ACC112 (cell line): ENCODE measurements at regions not wholly inside any gene's neighbourhood (a gene's known extent, or its start where the extent isn't known, plus 50 kb on each side); places are given as distances from the start of the nearest gene placed in this dataset.
A peak's percentile ranks its signal among the peaks of the same experiment; 100 is the strongest.

Experiments
- H2AFZ ChIP-seq: fragments of 200-600 bp; sonication (generic); one replicate; pipeline ENCODE4 v1.6.0; 2017; ENCODE audit warnings: antibody characterized with exemption, low read length; ENCODE audit not compliant: unreplicated experiment
- H3K27ac ChIP-seq: fragments of 200-600 bp; sonication (generic); 2 replicates; pipeline ENCODE4 v1.5.1; 2014; ENCODE audit warnings: low read depth, mild to moderate bottlenecking, antibody characterized with exemption, low read length, moderate library complexity
- H3K27me3 ChIP-seq: fragments of 200-600 bp; sonication (generic); 2 replicates; pipeline ENCODE4 v1.6.1; 2014; ENCODE audit warnings: mild to moderate bottlenecking, antibody characterized with exemption, low read length, moderate library complexity, mixed read lengths; ENCODE audit not compliant: insufficient read depth
- H3K36me3 ChIP-seq: fragments of 200-600 bp; sonication (generic); 2 replicates; pipeline ENCODE4 v1.6.1; 2016; ENCODE audit warnings: mild to moderate bottlenecking, antibody characterized with exemption, low read length, moderate library complexity, mixed read lengths; ENCODE audit not compliant: insufficient read depth
- H3K4me1 ChIP-seq: fragments of 200-600 bp; sonication (generic); one replicate; pipeline ENCODE4 v1.6.1; 2016; ENCODE audit warnings: low read length, mixed read lengths; ENCODE audit not compliant: insufficient read depth, unreplicated experiment, control insufficient read depth
- H3K4me3 ChIP-seq: fragments of 200-600 bp; sonication (generic); 2 replicates; pipeline ENCODE4 v1.5.1; 2014; ENCODE audit warnings: mild to moderate bottlenecking, low read depth, low read length
- H3K79me2 ChIP-seq: fragments of 200-600 bp; sonication (generic); one replicate; pipeline ENCODE4 v1.6.0; 2016; ENCODE audit warnings: low read length; ENCODE audit not compliant: control insufficient read depth, unreplicated experiment, insufficient read depth

DNA sequence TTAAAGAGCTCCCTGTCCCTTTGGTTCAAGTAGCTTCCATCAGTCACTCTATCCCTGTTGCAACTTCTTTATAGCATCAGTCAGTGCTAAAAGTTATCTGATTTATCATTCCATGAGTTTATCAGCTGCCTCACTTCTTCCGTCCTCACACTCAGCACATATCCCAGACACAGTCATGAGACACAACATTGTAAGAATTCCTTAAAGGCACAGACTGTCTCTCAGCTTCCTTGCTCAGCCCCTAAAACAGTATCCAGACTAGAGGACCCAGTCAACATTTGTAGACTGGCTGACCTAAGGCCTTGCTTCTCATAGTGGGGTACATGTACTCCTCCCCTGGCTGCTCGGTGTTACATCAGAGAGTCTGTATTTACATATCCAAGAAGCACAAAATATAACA is 164.9 kb upstream of the ADGRL2 start:
- Histone ChIP-seq H3K27ac (no peak overlapping the region), H3K36me3 (no peaks in the 10 kb centered on the region; the same call in 1 of the 2 replicates), H2AFZ (no peak overlapping the region), H3K4me1 (no peaks in the 10 kb centered on the region), H3K4me3 (no peak overlapping the region), H3K27me3 (no peaks in the 10 kb centered on the region), H3K79me2 (no peaks in the 10 kb centered on the region)

DNA sequence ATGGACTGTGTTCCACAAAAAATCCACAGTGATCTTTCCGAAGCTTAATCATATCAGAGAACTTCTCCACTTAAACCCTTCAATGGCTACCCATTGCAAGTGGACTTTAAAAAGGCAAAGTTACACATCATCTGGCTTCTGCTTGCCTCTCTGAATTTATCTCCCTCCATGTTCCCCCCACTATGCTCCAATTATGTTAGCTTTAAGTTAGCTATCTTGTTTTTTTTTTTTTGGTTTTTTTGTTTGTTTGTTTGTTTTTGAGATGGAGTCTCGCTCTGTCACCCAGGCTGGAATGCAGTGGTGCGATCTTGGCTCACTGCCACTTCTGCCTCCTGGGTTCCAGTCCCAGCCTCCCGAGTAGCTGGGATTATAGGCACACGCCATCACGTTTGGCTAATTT is 166.4 kb upstream of the ADGRL2 start:
- Histone ChIP-seq H3K27ac (no peak overlapping the region), H3K79me2 (no peaks in the 10 kb centered on the region), H2AFZ (no peak overlapping the region), H3K4me1 (no peaks in the 10 kb centered on the region), H3K27me3 (no peaks in the 10 kb centered on the region), H3K36me3 (no peaks in the 10 kb centered on the region), H3K4me3 (no peak overlapping the region)

DNA sequence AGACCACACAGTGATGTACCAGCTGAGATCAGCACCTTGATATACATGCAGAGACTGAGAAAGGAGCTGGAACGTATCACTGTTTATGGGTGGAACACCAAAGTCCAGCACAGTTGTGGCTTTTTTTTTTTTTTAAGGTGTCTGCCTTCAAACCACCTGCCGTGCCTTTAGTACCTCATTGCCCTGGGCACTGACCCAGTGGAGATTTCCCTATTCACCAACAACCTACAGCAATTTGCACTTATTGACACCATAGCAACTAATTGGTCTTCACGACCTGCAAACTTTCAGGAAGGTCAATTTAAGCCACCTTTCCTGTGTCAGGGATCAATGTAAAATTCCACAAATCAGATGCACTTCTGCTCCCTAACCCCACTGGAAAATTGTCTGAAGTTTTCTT is 181.6 kb upstream of the ADGRL2 start:
- H3K79me2 ChIP-seq, result no peaks in the 10 kb centered on the region
- H3K4me3 ChIP-seq, result no peak overlapping the region
- H3K27ac ChIP-seq, result no peak overlapping the region
- H3K36me3 ChIP-seq, result no peaks in the 10 kb centered on the region
- H3K4me1 ChIP-seq, result no peaks in the 10 kb centered on the region
- no peaks in the 10 kb centered on the region for H3K27me3 ChIP-seq
- H2AFZ ChIP-seq, result no peak overlapping the region

DNA sequence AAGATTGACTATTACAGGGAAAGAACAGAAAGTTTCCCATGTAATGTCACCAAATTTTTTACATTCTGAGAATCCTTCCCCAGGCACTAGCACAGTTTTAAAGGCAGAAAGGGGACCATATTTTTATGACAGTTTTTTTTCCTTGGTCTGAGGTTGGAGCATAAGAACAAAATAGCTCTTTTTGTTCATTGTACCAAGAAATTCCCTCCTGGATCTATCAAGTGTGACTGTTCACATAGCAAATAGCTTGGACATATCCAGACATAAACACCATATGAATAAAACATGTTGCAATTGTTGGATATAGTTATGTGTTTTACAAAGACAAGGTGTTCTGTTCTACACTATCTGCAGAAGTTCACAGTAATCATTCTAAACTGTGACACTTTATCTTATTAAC is 182.4 kb upstream of the ADGRL2 start:
- H3K4me1 ChIP-seq, result no peaks in the 10 kb centered on the region
- H3K27me3 ChIP-seq, result no peaks in the 10 kb centered on the region
- H3K4me3 ChIP-seq, result no peak overlapping the region
- no peak overlapping the region for H3K27ac ChIP-seq
- H2AFZ ChIP-seq, result no peak overlapping the region
- no peaks in the 10 kb centered on the region for H3K36me3 ChIP-seq
- H3K79me2 ChIP-seq, result no peaks in the 10 kb centered on the region

DNA sequence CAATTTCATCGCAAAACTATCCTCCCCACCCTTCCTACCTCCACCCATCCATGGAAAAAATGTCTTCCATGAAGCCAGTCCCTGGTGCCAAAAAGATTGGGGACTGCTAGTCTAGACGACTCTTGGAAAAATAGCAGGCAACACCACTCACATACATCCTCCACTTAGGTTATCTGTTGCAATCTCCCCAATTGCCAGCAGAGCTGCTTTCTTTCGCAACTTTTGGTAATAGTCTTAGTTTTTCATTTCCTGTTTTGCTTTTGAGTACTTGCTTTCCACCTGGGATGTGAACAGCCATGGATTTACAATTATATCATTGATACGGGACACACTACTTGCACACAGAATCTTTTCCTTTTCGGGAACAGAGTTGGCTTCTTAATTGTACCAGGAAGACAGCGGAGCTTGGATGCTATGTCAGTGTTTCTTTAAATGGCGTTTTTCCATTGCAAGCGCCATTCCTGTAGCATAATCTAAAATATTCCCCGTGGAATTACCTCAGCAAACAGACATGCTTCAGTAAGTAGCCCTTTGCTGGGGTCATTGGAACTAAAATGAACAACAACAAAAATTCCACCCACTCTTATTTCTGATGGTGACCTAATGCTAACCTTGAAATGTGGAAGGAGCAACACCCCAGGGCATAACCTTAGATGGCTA is 183.3 kb upstream of the ADGRL2 start:
- no peaks in the 10 kb centered on the region for H3K79me2 ChIP-seq
- no peak overlapping the region for H3K4me3 ChIP-seq
- H3K27me3 ChIP-seq, result no peaks in the 10 kb centered on the region
- no peak overlapping the region for H3K27ac ChIP-seq
- no peaks in the 10 kb centered on the region for H3K36me3 ChIP-seq
- no peaks in the 10 kb centered on the region for H3K4me1 ChIP-seq
- H2AFZ ChIP-seq, result peak overlapping the region; percentile 11

DNA sequence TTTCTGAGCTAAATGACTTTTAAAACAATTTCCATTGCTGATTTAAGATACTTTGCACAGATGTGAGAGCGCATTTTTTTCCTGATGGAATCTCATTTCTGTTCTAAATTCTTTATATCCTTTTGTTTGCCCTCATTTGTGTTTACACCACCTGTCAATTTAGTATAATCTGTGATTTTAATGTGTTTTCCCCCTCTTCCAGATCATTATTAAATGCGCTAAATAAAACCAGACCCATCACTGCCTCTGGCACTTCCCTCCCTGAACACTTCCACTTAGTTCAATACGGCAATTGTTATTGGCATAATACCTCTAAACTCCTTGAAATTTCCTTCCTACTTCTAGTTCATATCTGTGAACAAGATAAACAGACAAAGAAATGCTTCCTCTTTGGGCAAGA is 186.9 kb upstream of the ADGRL2 start:
- Histone ChIP-seq H3K36me3 (no peaks in the 10 kb centered on the region), H2AFZ (no peak overlapping the region), H3K79me2 (no peaks in the 10 kb centered on the region), H3K27ac (no peak overlapping the region), H3K27me3 (no peaks in the 10 kb centered on the region), H3K4me1 (no peaks in the 10 kb centered on the region), H3K4me3 (no peak overlapping the region)

DNA sequence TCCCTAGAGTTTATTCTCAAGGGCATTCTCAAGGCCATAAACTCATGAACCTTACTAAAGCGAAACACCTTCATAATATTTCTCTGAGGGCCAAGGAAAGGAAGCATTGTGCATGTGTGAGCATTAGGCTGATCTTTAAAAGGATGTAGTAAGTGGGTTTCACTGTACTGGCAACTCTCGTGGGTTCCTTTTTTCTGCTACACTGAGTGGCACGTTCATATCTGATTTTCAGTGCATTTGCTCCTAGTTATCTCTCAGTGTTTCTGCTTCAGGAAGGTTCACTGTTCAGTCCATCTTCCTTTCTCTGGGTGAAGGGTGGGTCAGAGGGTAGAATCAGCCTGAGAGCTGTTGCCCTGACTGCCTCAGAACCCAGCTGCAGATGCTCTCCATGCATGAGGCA is 192.8 kb upstream of the ADGRL2 start:
- Histone ChIP-seq H2AFZ (no peak overlapping the region), H3K79me2 (no peaks in the 10 kb centered on the region), H3K4me3 (no peak overlapping the region), H3K4me1 (no peaks in the 10 kb centered on the region), H3K27me3 (no peaks in the 10 kb centered on the region), H3K27ac (no peak overlapping the region), H3K36me3 (no peaks in the 10 kb centered on the region)

DNA sequence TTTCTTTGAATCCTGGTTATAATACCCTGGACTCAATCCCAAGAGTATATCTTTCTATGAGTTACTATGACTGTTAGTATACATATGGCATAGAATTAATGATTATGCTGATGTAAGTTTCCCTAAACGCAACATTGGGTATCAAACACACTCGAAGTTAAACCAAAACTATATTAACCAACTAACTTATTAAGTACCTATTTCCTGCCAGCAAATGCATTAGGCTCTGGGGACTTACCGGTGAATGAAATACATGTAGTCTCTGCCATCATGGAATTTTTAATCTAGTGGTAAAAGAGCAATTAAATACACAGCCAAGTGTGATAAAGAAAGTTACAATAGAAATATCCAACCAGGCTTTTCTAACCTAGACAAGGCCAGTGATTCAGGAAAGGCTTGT is 193.6 kb upstream of the ADGRL2 start:
- H2AFZ ChIP-seq, result no peak overlapping the region
- H3K27ac ChIP-seq, result no peak overlapping the region
- H3K79me2 ChIP-seq, result no peaks in the 10 kb centered on the region
- H3K36me3 ChIP-seq, result no peaks in the 10 kb centered on the region
- no peaks in the 10 kb centered on the region for H3K27me3 ChIP-seq
- H3K4me1 ChIP-seq, result no peaks in the 10 kb centered on the region
- H3K4me3 ChIP-seq, result no peak overlapping the region

DNA sequence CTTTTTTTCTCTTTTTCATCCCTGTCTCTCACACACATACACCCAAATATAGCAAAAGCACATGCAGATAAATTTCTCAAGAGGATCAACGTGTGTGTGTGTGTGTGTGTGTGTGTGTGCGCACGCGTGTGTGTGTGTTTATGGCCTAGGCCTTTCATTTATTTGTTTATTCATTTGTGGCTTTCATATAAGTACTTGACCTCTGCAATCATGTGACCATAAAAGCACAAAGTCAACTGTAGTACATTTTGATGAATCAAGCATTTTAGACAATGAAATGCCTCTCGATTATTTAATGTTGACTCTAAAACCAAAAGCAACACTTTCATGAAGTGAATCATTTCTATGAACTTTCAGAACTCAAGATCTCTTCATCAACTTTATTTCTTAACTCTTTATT is 194.1 kb upstream of the ADGRL2 start:
- Histone ChIP-seq H3K36me3 (no peaks in the 10 kb centered on the region), H3K4me3 (no peak overlapping the region), H3K4me1 (no peaks in the 10 kb centered on the region), H3K27me3 (no peaks in the 10 kb centered on the region), H3K79me2 (no peaks in the 10 kb centered on the region), H3K27ac (no peak overlapping the region), H2AFZ (no peak overlapping the region)

DNA sequence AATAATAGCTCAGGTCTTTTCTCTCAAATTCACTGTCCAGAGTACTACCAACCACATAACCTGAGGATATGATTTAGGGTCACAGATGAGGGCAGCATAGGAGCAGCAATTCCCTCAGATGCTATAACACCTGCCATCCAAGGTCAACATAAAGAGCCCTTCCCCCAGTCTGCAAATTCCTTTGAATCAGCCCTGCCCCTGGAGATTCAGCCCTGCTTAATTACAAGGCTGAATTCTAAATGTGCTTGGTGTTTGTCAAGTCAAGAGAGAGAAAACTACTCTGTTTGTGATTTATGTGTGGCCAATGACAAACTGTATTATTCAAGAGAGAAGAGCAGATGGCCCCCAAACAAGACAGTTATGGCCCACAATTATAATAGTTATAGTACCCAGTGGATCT is 195.7 kb upstream of the ADGRL2 start:
- Histone ChIP-seq H3K36me3 (no peaks in the 10 kb centered on the region), H3K4me3 (no peak overlapping the region), H3K27me3 (no peaks in the 10 kb centered on the region), H2AFZ (no peak overlapping the region), H3K79me2 (no peaks in the 10 kb centered on the region), H3K4me1 (no peaks in the 10 kb centered on the region), H3K27ac (no peak overlapping the region)

DNA sequence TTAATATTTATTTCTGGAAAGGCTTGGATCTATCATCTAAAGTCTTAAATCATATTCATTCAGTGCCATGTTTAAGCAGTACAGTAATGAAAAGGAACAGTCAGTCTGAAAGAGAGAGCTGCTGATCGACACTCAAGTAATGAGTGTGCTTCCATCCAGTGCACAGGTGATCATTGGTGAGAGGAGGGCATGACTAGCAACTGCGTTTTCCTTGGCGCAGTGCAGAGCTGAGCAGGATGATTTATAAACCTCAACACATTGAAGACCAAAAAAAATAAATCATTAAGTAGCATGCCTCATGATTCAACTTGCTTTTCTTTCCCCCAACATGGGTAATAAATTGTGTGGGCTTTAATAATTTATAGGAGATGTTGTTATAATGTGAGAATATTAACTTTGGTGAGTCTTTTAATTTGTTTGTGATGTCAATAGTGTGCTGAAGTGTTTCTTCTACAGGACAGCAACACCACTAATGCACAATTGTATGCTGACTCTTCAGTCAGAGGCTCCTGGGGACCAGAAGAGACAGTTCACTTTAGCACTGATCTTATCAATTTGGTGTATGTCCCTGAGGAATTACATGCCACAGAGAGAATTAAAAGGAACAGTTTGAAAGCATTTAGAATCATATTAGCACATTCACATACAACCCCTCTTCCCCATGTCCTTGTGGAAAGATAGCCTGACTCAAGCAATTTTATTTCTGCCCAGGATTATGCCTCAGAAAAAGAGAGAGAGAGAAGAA is 199.7 kb upstream of the ADGRL2 start:
- no peaks in the 10 kb centered on the region for H3K36me3 ChIP-seq
- no peak overlapping the region for H3K27ac ChIP-seq
- no peak overlapping the region for H3K4me3 ChIP-seq
- H3K79me2 ChIP-seq, result no peaks in the 10 kb centered on the region
- H3K27me3 ChIP-seq, result no peaks in the 10 kb centered on the region
- no peaks in the 10 kb centered on the region for H3K4me1 ChIP-seq
- no peak overlapping the region for H2AFZ ChIP-seq
